Head of caudate nucleus (tissue), 42 donors: ENCODE measurements at regions not wholly inside any gene's neighbourhood (a gene's known extent, or its start where the extent isn't known, plus 50 kb on each side); places are given as distances from the start of the nearest gene placed in this dataset.
A peak's percentile ranks its signal among the peaks of the same experiment; 100 is the strongest.

Experiments
- DNase-seq, 42 donors: peaks; one replicate each; pipeline versions ENCODE4 v3.0.0 to v3.0.0-alpha.2; 2020 to 2021; ENCODE audit warnings: mixed read lengths in 7 of 42
- intact Hi-C: fragments of 100-400 bp; cut with DNase I; formaldehyde crosslinking; loops from one replicate; pipeline ENCODE4 v1.15.0; 2022

- peak in 12 of 42 donors; percentile 11 to 56 (median 24) for DNase-seq
- intact Hi-C loops: no loop called here
These were observed 120.6 kb upstream of the CCDC112 start for GRCh38 chr5:115417076-115417475.

DNA sequence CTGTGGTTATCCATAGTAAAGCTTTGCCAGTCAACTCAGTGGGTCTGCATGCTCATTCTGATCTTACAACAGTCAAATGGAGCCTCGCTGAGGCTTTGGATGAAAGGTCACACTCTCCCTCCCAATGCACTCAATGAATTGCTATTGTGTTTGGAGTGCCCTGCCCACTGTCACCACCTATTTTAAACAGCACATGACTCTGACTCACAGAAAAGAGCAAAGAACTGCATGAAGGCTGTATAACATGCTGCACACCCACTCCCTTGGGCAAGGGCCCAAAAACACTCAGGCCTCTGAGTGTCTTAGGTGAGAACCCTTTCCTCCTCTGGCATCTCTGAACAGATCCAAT lies 118.7 kb upstream of the CCDC112 start:
- peak in 27 of 42 donors; percentile 3 to 70 (median 24) for DNase-seq
- intact Hi-C loops: no loop called here

GRCh38 chr5:115414406-115415142 lies 118.1 kb upstream of the CCDC112 start:
- intact Hi-C loops: no loop called here
- DNase-seq: no peak

DNA sequence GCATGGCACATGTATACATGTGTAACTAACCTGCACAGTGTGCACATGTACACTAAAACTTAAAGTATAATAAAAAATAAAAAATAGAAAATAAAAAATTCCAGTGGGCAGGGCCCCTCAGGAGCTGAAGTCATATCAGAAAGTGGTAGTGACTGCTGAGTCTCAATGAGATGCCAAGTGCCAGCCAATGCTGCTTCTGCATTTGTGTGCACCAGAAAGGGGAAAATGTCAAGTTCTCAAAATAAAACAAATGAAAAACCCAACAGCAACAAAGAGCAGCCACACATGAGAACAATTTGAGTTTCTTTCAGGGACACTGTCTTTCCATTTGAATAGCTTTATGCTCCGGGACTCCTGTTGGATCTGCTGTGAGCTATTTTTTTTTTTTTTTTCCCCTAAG lies 117.2 kb upstream of the CCDC112 start:
- intact Hi-C loops: no loop called here
- no peak for DNase-seq

- no peak for DNase-seq
- intact Hi-C loops: no loop called here
These were observed 112.6 kb upstream of the CCDC112 start for GRCh38 chr5:115409094-115409493.

DNA sequence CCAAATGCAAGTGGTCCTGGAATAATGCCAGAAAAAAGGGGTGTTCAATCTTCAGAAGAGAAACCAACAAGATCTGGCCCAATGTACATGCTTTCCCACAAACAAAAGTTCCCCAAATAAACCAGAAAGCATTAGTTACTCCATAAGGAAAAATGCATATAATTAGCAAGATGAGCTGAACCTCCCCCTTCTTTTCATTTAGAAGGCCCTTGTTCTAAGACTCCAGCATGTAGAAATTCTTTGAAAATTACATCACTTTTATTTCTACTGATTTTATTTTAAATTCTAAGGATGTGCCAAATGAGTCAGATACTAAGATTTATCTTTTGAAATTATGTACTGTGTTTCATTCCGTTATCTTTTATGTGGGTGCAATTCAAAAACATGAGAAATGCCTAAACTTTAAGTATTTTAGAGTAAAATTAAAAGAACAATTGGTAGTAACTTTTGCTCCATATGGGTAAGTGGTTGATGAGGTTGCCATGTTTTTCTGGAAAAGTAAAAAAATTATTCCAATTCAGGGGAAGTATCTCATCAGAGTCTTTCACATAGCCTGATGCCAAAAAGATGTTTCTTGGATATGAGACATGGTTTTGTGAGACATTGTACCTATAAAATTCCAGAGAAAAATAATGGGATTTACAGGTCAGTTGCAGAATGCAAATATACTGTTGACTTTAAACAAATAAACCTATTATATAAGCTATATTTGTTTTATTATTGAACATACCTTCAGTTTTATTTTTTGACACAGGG lies 106.5 kb upstream of the CCDC112 start:
- no peak for DNase-seq
- intact Hi-C loops: no loop called here

DNA sequence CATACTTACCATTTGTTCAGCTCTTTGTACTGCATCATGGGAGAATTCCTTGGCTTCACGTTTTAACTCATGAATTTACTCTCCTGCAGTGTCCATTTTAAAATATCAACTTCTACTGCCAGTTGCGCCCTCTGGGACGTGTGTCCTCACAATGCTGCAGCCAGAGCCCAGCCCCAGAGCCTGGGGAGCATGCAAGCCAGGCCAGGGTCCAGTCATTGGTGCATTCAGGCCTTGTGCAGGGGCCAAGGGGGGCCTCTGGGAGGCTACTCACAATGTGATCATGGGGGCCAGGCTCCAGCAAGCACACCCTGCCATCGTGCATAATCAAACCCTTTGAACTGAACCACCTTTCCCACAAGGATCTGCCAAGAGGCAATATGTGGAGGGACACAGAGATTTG lies 105.6 kb upstream of the CCDC112 start:
- intact Hi-C loops: no loop called here
- no peak for DNase-seq

GRCh38 chr5:115398719-115399118 lies 102.3 kb upstream of the CCDC112 start:
- intact Hi-C loops: no loop called here

GRCh38 chr5:115396688-115397087 lies 100.2 kb upstream of the CCDC112 start:
- DNase-seq: no peak
- intact Hi-C loops: no loop called here

More at GRCh38 chr5:115398719-115399118, 102.3 kb upstream of the CCDC112 start:
- DNase-seq: no peak

- intact Hi-C loops: no loop called here
- DNase-seq: no peak
These were observed 99.6 kb upstream of the CCDC112 start for GRCh38 chr5:115396081-115396480.

DNA sequence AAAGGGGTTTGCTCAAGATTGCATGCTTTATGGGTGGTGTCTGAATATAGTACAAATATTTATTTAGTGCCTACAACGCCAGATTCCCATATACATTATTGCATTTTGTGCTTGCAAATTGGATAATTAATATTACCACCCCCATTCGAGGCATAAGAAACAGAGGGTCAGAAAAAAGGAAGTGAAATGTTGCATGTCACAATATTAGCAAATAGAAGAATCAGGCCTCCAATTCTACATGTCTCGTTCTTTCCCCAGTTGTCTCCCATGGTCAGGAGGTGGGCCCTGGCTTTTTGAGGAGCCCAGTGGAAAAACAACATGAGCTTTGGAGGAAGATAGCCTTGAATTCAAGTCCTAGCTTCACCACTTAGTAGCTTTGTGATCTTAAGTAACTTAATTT lies 98.1 kb upstream of the CCDC112 start:
- intact Hi-C loops: no loop called here
- no peak for DNase-seq

DNA sequence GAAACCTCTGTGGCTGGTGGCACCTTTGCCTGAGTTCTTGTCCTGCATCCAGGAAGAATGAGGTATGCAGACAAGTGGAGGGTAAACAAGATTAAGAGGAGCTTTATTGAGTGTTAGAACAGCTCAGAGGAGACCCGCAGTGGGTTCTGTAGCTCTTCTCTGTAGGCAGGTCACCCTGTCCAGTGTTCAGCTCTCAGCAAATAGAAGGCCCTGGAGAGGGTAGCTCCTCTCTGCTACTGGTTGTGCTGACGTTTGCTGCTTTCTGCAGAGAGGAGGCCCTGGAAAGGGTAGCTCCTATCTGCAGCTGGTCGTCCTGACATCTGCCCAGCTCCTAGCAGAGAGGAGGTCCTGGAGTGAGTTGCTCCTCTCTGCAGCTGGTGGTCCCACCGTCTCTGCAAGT lies 96.8 kb upstream of the CCDC112 start:
- intact Hi-C loops: no loop called here
- DNase-seq: no peak

DNA sequence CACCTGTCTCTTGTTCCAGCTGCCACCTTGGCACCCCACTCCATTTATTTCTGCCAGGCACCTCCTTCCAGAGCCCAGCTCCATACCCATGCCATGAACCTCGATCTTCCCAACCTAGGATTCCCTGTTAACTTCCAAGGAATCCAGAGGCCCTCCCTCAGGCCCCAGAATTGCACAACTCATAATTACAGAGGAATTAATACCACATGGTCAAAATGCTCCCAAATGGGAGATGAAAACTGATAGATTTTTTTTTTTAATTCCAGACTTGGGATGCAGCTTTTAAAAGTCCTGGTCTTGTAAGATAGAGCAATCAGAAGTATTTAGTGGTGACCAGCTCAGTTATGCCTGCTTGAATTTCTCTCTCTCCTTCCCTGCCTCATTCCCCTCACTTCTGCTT lies 96.2 kb upstream of the CCDC112 start:
- intact Hi-C loops: no loop called here
- no peak for DNase-seq

- intact Hi-C loops: no loop called here
- DNase-seq: no peak
These were observed 95.3 kb upstream of the CCDC112 start for GRCh38 chr5:115391780-115392179.

- intact Hi-C loops: no loop called here
- no peak for DNase-seq
These were observed 93.4 kb upstream of the CCDC112 start for GRCh38 chr5:115389799-115390382.

DNA sequence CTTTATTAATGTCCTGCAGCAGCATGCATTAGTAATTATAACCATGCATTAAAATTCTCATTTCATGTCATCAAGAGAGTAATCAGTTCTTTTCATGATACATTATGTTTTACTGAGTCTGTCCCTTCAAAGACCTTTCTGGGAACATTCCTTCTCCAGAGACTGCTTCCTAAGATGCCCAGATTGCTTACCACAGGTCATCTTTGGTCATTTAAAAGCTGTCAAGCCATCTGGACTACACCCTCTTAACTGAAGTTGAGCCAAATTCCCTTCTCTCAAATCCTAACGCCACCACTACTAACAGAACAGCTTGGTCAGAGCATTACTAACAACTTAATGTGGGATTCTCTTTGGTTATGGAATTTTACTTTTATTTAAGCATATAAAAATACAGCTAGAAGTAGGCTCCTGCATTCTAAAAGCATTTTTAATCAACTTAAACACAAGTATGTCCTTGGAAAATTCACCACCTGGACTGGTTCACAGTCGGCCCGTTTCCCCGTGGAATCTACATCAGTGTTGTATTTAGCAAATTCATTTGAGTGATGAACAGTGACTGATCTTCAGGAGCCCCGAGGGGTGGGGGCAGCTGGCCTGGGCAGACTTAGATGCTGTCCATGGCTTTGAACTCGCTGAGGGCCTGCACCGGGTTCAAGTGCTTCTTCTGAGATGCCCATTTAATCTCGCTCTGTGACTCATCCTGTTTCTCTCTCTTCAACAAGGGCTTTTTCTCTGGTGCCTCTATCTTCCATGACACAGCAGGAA lies 92.8 kb upstream of the CCDC112 start:
- no peak for DNase-seq
- intact Hi-C loops: no loop called here

GRCh38 chr5:115388240-115388639 lies 91.8 kb upstream of the CCDC112 start:
- DNase-seq: no peak
- intact Hi-C loops: no loop called here

DNA sequence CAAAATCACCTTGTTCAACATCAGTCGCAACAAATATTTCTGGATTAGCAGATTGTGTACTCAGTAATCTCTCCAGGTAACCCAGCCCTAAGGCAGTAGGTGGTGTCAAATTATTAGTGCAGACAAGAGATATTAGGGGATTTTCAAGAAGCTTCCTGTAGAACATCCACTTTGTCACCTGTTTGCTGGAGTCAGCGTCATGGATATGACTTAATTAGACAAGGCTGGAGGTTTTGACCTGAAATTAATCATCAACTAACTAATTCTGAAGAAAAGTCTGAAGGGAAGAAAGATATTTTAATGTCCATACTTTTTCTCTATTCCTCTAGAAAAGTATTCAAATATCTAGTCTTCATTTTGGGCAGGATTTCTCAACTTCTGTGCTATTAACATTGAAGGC lies 91.4 kb upstream of the CCDC112 start:
- intact Hi-C loops: no loop called here
- no peak for DNase-seq

- no peak for DNase-seq
These were observed 90.2 kb upstream of the CCDC112 start for GRCh38 chr5:115386657-115387056.

More at GRCh38 chr5:115386657-115387056, 90.2 kb upstream of the CCDC112 start:
- intact Hi-C loops: no loop called here
